H9 (cell line): ENCODE measurements at regions not wholly inside any gene's neighbourhood (a gene's known extent, or its start where the extent isn't known, plus 50 kb on each side); places are given as distances from the start of the nearest gene placed in this dataset.

Experiments used
- DNase-seq: peaks from one replicate; pipeline ENCODE4 v3.0.0-alpha.2; 2017
- H2AFZ ChIP-seq: one replicate; pipeline ENCODE4 v1.6.1; 2013; ENCODE audit warnings: mild to moderate bottlenecking, low read length, control low read depth, moderate library complexity
- H2AK5ac ChIP-seq: 2 replicates; pipeline ENCODE4 v1.6.1; 2013; ENCODE audit warnings: low read length, control low read depth, mixed read lengths; ENCODE audit not compliant: insufficient read length
- H2BK120ac ChIP-seq: one replicate; pipeline ENCODE4 v1.6.1; 2013; ENCODE audit warnings: low read depth, mild to moderate bottlenecking, low read length, control low read depth, inconsistent platforms; ENCODE audit not compliant: poor library complexity, severe bottlenecking
- H2BK12ac ChIP-seq: 2 replicates; pipeline ENCODE4 v1.6.1; 2013; ENCODE audit warnings: low read length, control low read depth, mixed read lengths, low read depth; ENCODE audit not compliant: insufficient read length
- H2BK15ac ChIP-seq: 2 replicates; pipeline ENCODE4 v1.6.1; 2013; ENCODE audit warnings: low read depth, low read length, control low read depth
- H2BK20ac ChIP-seq: one replicate; pipeline ENCODE4 v1.6.1; 2013; ENCODE audit warnings: low read depth, mild to moderate bottlenecking, low read length, control low read depth, inconsistent platforms; ENCODE audit not compliant: poor library complexity, severe bottlenecking
- H2BK5ac ChIP-seq: 2 replicates; pipeline ENCODE4 v1.6.1; 2013; ENCODE audit warnings: low read length, control low read depth, mixed read lengths; ENCODE audit not compliant: insufficient read length
- H3K14ac ChIP-seq: 2 replicates; pipeline ENCODE4 v1.6.1; 2013; ENCODE audit warnings: low read length, control low read depth; ENCODE audit not compliant: insufficient read depth
- H3K18ac ChIP-seq: 2 replicates; pipeline ENCODE4 v1.6.1; 2013; ENCODE audit warnings: low read depth, mild to moderate bottlenecking, mixed read lengths, low read length, control low read depth; ENCODE audit not compliant: insufficient read length
- H3K23ac ChIP-seq: 2 replicates; pipeline ENCODE4 v1.6.1; 2013; ENCODE audit warnings: low read length, control low read depth, mixed read lengths, low read depth; ENCODE audit not compliant: insufficient read length
- H3K23me2 ChIP-seq: 2 replicates; pipeline ENCODE4 v1.6.1; 2013; ENCODE audit warnings: low read depth, mild to moderate bottlenecking, mixed read lengths, low read length, control low read depth; ENCODE audit not compliant: insufficient read length, poor library complexity, severe bottlenecking
- H3K27ac ChIP-seq: 2 replicates; pipeline ENCODE4 v1.5.1; 2013; ENCODE audit warnings: low read length, control low read depth, mixed read lengths, low read depth; ENCODE audit not compliant: insufficient read length
- H3K27me3 ChIP-seq: 2 replicates; pipeline ENCODE4 v1.6.1; 2013; ENCODE audit warnings: low read length, control low read depth, inconsistent platforms; ENCODE audit not compliant: insufficient read depth
- H3K4ac ChIP-seq: 2 replicates; pipeline ENCODE4 v1.6.1; 2013; ENCODE audit warnings: low read depth, mild to moderate bottlenecking, control low read depth, inconsistent platforms, low read length, moderate library complexity
- H3K4me1 ChIP-seq: 2 replicates; pipeline ENCODE4 v1.6.1; 2013; ENCODE audit warnings: low read length, control low read depth, inconsistent platforms; ENCODE audit not compliant: insufficient read depth
- H3K4me2 ChIP-seq: 2 replicates; pipeline ENCODE4 v1.6.1; 2013; ENCODE audit warnings: low read length, control low read depth, mixed read lengths; ENCODE audit not compliant: insufficient read length, insufficient read depth
- H3K56ac ChIP-seq: 2 replicates; pipeline ENCODE4 v1.6.1; 2013; ENCODE audit warnings: low read depth, mild to moderate bottlenecking, mixed read lengths, low read length, control low read depth; ENCODE audit not compliant: insufficient read length
- H3K79me1 ChIP-seq: 2 replicates; pipeline ENCODE4 v1.6.1; 2013; ENCODE audit warnings: low read depth, mild to moderate bottlenecking, moderate library complexity, low read length, control low read depth, inconsistent platforms; ENCODE audit not compliant: insufficient read depth, poor library complexity, severe bottlenecking
- H3K79me2 ChIP-seq: 2 replicates; pipeline ENCODE4 v1.6.1; 2013; ENCODE audit warnings: low read length, control low read depth, inconsistent platforms; ENCODE audit not compliant: insufficient read depth
- H3K9ac ChIP-seq: 2 replicates; pipeline ENCODE4 v1.6.1; 2013; ENCODE audit warnings: low read length, control low read depth, mixed read lengths; ENCODE audit not compliant: insufficient read length; ENCODE audit errors: extremely low read depth
- H3K9me3 ChIP-seq: one replicate; pipeline ENCODE4 v1.6.1; 2013; ENCODE audit warnings: low read depth, low read length, inconsistent platforms; ENCODE audit not compliant: control insufficient read depth
- H3T11ph ChIP-seq: one replicate; pipeline ENCODE4 v1.6.1; 2013; ENCODE audit warnings: mild to moderate bottlenecking, low read length, control low read depth, inconsistent platforms
- H4K20me1 ChIP-seq: one replicate; pipeline ENCODE4 v1.6.1; 2013; ENCODE audit not compliant: control insufficient read depth, insufficient read length, insufficient read depth
- H4K5ac ChIP-seq: 2 replicates; pipeline ENCODE4 v1.6.1; 2013; ENCODE audit warnings: low read depth, mild to moderate bottlenecking, mixed read lengths, low read length, control low read depth; ENCODE audit not compliant: insufficient read length
- H4K8ac ChIP-seq: replicated peaks from 2 replicates; pipeline ENCODE4 v1.6.1; 2013; ENCODE audit warnings: low read length, control low read depth, mixed read lengths, low read depth; ENCODE audit not compliant: insufficient read length
- H4K91ac ChIP-seq: 2 replicates; pipeline ENCODE4 v1.6.1; 2013; ENCODE audit warnings: low read depth, mild to moderate bottlenecking, moderate library complexity, mixed read lengths, low read length, control low read depth; ENCODE audit not compliant: insufficient read length
- H3K27ac Mint-ChIP-seq, 3 experiments: 2 replicates in 2 of 3; 3 replicates in 1 of 3; pipeline ENCODE4 v1.8.0; 2020 to 2021; ENCODE audit warnings: mixed read lengths in 3 of 3, mild to moderate bottlenecking in 1 of 3, moderate library complexity in 1 of 3
- H3K27me3 Mint-ChIP-seq: 2 replicates; pipeline ENCODE4 v1.8.0; 2021; ENCODE audit warnings: low read depth, mild to moderate bottlenecking, moderate library complexity, mixed read lengths
- H3K36me3 Mint-ChIP-seq, 3 experiments: 2 replicates in 2 of 3; 3 replicates in 1 of 3; pipeline ENCODE4 v1.8.0; 2020 to 2021; ENCODE audit warnings: low read depth in 3 of 3, mixed read lengths in 3 of 3; ENCODE audit not compliant: insufficient read depth in 1 of 3
- H3K4me1 Mint-ChIP-seq, 2 experiments: 2 replicates each; pipeline ENCODE4 v1.8.0; 2020; ENCODE audit warnings: mixed read lengths in 2 of 2
- H3K4me3 Mint-ChIP-seq, 2 experiments: 2 replicates in 1 of 2; 3 replicates in 1 of 2; pipeline ENCODE4 v1.8.0; 2020 to 2021; ENCODE audit warnings: mild to moderate bottlenecking in 2 of 2, mixed read lengths in 2 of 2, moderate library complexity in 1 of 2
- H3K9me3 Mint-ChIP-seq, 2 experiments: 2 replicates in 1 of 2; 3 replicates in 1 of 2; pipeline ENCODE4 v1.8.0; 2020; ENCODE audit warnings: mild to moderate bottlenecking in 2 of 2, mixed read lengths in 2 of 2, moderate library complexity in 1 of 2
- CTCF ChIP-seq: fragments of 200-600 bp; sonication (generic); conservative IDR thresholded peaks from 3 replicates; pipeline ENCODE4 v1.8.0; 2021; ENCODE audit warnings: antibody characterized with exemption, mild to moderate bottlenecking
- WGBS: extraction: QIAGEN DNeasy Blood & Tissue Kit; methylation state at CpG from one replicate; pipeline ENCODE4 v1.1.7; 2013; ENCODE audit warnings: missing lambda C conversion rate, low lambda C conversion rate, mixed read lengths; ENCODE audit not compliant: insufficient read length; ENCODE audit errors: extremely low coverage; 5-methylcytosine and 5-hydroxymethylcytosine counted together

- H2BK5ac ChIP-seq = no peak overlapping the region
- H3K79me2 ChIP-seq = no peaks in the 10 kb centered on the region
- no peak for TF ChIP-seq CTCF
- H3K27me3 ChIP-seq = no peaks in the 10 kb centered on the region
- no peaks in the 10 kb centered on the region for H4K20me1 ChIP-seq
- H3K27ac ChIP-seq = no peak overlapping the region
- no peak overlapping the region for H3K4me3 Mint-ChIP-seq
- no peak overlapping the region for H2AK5ac ChIP-seq
- H4K8ac ChIP-seq = no peak overlapping the region
- no peak overlapping the region for H3K56ac ChIP-seq
- H3K18ac ChIP-seq = no peak overlapping the region
- 0 out of 7 replicates have a peak, but pooled peaks cover 0 to 2% (median 0%) of the 10 kb centered on the region in 3 experiments for H3K36me3 Mint-ChIP-seq
- H3K27me3 Mint-ChIP-seq = no peaks in the 10 kb centered on the region
- peaks cover 23 to 34% of the 10 kb centered on the region in 2 experiments for H3K4me1 Mint-ChIP-seq
- H3K23me2 ChIP-seq = no peaks in the 10 kb centered on the region
- H3K9me3 Mint-ChIP-seq = peaks cover 0 to 4% of the 10 kb centered on the region in 2 experiments; a peak in 2 of 5 replicates
- H3T11ph ChIP-seq = no peak overlapping the region
- H4K91ac ChIP-seq = no peak overlapping the region
- no peak overlapping the region for H3K23ac ChIP-seq
- no peaks in the 10 kb centered on the region for H3K9me3 ChIP-seq
- no peak overlapping the region for H2BK120ac ChIP-seq
- H3K27ac Mint-ChIP-seq = no peak overlapping the region
- no peak overlapping the region for H3K4me2 ChIP-seq
- H4K5ac ChIP-seq = no peak overlapping the region
- H3K14ac ChIP-seq = no peak overlapping the region
- no peaks in the 10 kb centered on the region for H3K79me1 ChIP-seq
- H3K4me1 ChIP-seq = 0 out of 2 replicates have a peak, but pooled peaks cover 4% of the 10 kb centered on the region
- H3K9ac ChIP-seq = no peak overlapping the region
- H3K4ac ChIP-seq = no peak overlapping the region
- no peak for DNase-seq
- H2BK12ac ChIP-seq = no peak overlapping the region
- no peak overlapping the region for H2BK20ac ChIP-seq
- no peak overlapping the region for H2AFZ ChIP-seq
- H2BK15ac ChIP-seq = no peak overlapping the region
- WGBS = no CpG with 5 or more reads among the region's 4 CpGs
Measured at GRCh38 chr15:47949815-47950214, 171.0 kb upstream of the SLC24A5 start.
